ENCODE measurements at regions not wholly inside any gene's neighbourhood (a gene's known extent, or its start where the extent isn't known, plus 50 kb on each side); places are given as distances from the start of the nearest gene placed in this dataset.

GRCh38 chr21:38067086-38067739, 151.0 kb upstream of the KCNJ6 start:
- Histone ChIP-seq H3K9me3 (no peaks in the 10 kb centered on the region), H3K4me3 (no peak overlapping the region), H3K36me3 (ENCODE audit: low read depth, missing control alignments) (no peaks in the 10 kb centered on the region), H3K27ac (no peak overlapping the region), H3K4me1 (no peaks in the 10 kb centered on the region), H3K27me3 (no peaks in the 10 kb centered on the region)
- whole genome bisulfite sequencing, 2 donors: 85% methylated on average over 3 of the region's 3 CpGs
- DNase-seq: no peak
- TF ChIP-seq, protein P1, sequence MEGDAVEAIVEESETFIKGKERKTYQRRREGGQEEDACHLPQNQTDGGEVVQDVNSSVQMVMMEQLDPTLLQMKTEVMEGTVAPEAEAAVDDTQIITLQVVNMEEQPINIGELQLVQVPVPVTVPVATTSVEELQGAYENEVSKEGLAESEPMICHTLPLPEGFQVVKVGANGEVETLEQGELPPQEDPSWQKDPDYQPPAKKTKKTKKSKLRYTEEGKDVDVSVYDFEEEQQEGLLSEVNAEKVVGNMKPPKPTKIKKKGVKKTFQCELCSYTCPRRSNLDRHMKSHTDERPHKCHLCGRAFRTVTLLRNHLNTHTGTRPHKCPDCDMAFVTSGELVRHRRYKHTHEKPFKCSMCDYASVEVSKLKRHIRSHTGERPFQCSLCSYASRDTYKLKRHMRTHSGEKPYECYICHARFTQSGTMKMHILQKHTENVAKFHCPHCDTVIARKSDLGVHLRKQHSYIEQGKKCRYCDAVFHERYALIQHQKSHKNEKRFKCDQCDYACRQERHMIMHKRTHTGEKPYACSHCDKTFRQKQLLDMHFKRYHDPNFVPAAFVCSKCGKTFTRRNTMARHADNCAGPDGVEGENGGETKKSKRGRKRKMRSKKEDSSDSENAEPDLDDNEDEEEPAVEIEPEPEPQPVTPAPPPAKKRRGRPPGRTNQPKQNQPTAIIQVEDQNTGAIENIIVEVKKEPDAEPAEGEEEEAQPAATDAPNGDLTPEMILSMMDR (IDR thresholded peaks at IDR 0.05): no peak
- no peak for TF ChIP-seq POLR2A (IDR thresholded peaks at IDR 0.05)
- intact Hi-C loops (cut with DNase I; ENCODE audit: low total_unique reads): no loop called here

DNA sequence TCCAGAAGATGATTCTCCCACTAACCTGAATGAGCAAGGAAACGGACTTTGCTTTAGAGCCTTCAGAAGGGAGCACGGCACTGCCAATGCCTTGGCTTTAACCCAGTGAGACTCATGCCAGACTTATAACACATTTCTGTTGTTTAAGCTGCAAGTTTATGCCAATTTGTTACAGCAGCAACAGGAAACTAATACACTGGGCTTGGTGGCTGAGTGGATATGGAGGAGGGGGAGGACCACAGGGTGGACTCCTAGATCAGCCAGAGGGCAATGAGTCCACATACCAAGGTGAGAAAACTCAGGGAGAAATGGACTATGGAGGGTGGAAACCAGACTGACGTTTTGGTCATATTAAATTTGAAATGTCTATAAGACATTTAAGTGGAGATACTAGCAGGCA, 156.2 kb upstream of the KCNJ6 start:
- Histone ChIP-seq H3K27ac (no peak overlapping the region), H3K27me3 (no peaks in the 10 kb centered on the region), H3K36me3 (ENCODE audit: low read depth, missing control alignments) (no peaks in the 10 kb centered on the region), H3K4me3 (no peak overlapping the region), H3K4me1 (no peaks in the 10 kb centered on the region), H3K9me3 (no peaks in the 10 kb centered on the region)
- WGBS, 2 donors: 80 to 84% methylated on average over 3 of the region's 3 CpGs
- intact Hi-C loops (cut with DNase I; ENCODE audit: low total_unique reads): no loop called here
- TF ChIP-seq, protein P1 (IDR thresholded peaks at IDR 0.05): no peak
- TF ChIP-seq POLR2A (IDR thresholded peaks at IDR 0.05): no peak
- DNase-seq: no peak

DNA sequence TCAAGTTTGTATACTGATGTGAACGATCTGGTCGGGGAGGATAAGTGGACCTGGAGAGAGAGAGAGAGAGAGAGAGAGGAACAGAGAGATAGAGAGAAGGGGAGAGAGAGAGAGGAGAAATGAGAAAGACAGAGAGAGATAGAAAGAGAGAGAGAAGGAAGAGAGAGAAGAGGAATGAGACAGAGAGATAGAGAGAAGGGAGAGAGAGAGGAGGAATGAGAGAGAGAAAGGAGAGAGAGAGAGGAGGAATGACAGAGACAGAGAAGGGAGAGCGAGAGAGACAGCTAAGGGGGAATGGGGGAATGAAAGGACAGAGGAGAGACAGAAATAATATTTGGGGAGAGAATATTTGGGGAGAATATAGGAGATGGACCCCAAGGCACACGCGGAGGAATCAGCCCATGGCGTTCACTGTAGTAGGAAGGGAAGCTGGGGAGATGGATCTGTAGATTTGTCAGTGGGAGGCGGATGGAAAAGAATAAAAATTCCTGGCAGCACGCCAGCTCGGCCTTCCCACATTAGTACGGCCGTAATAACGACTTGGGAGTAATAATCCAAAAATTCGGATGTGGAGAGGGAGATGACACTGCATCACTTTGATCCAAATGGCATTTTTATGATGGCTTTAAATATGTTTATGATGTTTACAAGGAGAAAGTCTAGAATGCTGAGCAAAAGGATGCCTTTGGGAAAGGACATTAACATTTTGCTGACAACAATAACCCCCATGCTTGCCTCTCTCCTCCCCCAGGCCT, 159.8 kb upstream of the KCNJ6 start:
- H3K4me3 ChIP-seq: no peak overlapping the region
- DNase-seq: no peak
- no peaks in the 10 kb centered on the region for H3K27me3 ChIP-seq
- no peak for TF ChIP-seq POLR2A (IDR thresholded peaks at IDR 0.05)
- H3K36me3 ChIP-seq (ENCODE audit: low read depth, missing control alignments): no peaks in the 10 kb centered on the region
- H3K4me1 ChIP-seq: no peaks in the 10 kb centered on the region
- H3K27ac ChIP-seq: no peak overlapping the region
- WGBS, 2 donors: 51 to 57% methylated on average over 13 of the region's 13 CpGs
- H3K9me3 ChIP-seq: no peaks in the 10 kb centered on the region
- intact Hi-C loops (cut with DNase I; ENCODE audit: low total_unique reads): no loop called here

DNA sequence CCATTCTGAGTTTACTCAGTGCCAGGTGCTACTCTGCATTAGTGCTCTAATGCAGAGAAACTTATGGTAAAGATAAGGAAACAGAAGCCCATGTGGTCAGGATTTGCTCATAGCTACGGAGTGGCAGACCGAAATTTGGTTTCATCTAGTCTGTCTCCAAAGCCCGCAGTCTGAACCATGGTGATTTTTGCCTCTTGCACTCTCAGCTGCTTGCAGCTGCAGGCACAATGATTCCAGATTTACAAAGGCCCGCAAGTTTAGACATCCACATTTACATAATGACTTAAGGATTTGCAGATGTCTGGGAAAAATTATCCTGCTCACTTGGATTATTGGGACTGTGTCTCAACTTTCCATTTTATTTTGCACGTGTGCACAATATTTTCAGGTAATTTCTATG, 161.3 kb upstream of the KCNJ6 start:
- intact Hi-C loops (cut with DNase I; ENCODE audit: low total_unique reads): no loop called here
- 62 to 85% methylated on average over 5 of the region's 5 CpGs for WGBS, 2 donors

DNA sequence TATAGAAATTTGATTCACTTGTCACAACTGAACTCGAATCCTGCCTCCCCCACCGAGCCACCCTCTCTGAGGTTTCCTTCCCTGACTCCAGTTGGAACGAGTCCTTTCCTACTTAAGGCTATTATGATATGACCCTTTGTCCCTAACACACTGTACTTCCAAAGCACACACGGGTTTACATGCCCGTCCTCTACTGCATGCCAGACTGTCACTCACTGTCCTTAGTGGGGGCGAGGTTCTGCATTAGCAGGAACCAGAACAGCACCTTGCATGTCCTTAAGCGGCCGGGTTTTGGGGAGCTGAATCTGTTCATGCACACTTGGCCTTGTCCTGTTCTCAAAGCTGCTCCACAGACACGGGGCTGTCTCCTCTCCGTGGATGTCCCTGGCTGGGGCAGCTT, 164.6 kb upstream of the KCNJ6 start:
- 61 to 66% methylated on average over 9 to 10 of the region's 10 CpGs for WGBS, 2 donors
- TF ChIP-seq, protein P1 (IDR thresholded peaks at IDR 0.05): no peak
- TF ChIP-seq POLR2A (IDR thresholded peaks at IDR 0.05): no peak
- DNase-seq: no peak

More for the DNA sequence above, 161.3 kb upstream of the KCNJ6 start:
- H3K9me3 ChIP-seq: no peaks in the 10 kb centered on the region
- H3K36me3 ChIP-seq (ENCODE audit: low read depth, missing control alignments): no peaks in the 10 kb centered on the region
- H3K27me3 ChIP-seq: no peaks in the 10 kb centered on the region
- DNase-seq: no peak
- no peak overlapping the region for H3K4me3 ChIP-seq
- no peak for TF ChIP-seq POLR2A (IDR thresholded peaks at IDR 0.05)
- TF ChIP-seq, protein P1 (IDR thresholded peaks at IDR 0.05): no peak
- no peak overlapping the region for H3K27ac ChIP-seq
- no peaks in the 10 kb centered on the region for H3K4me1 ChIP-seq

More for the DNA sequence above, 164.6 kb upstream of the KCNJ6 start:
- no peak overlapping the region for H3K27ac ChIP-seq
- H3K4me3 ChIP-seq: no peak overlapping the region
- no peaks in the 10 kb centered on the region for H3K36me3 ChIP-seq (ENCODE audit: low read depth, missing control alignments)
- H3K9me3 ChIP-seq: no peaks in the 10 kb centered on the region
- no peaks in the 10 kb centered on the region for H3K4me1 ChIP-seq
- no peaks in the 10 kb centered on the region for H3K27me3 ChIP-seq
- intact Hi-C loops (cut with DNase I; ENCODE audit: low total_unique reads): no loop called here
